IMR-90 (cell line): ENCODE measurements at regions not wholly inside any gene's neighbourhood (a gene's known extent, or its start where the extent isn't known, plus 50 kb on each side); places are given as distances from the start of the nearest gene placed in this dataset.

Experiments used
- ATAC-seq: fragments of 200-7000 bp; cut with Tn5 transposase; 2 replicates; pipeline ENCODE4 v1.9.1; 2020; ENCODE audit warnings: low read depth, mild to moderate bottlenecking, moderate library complexity
- BruUV-seq: library from RNA; stranded (reverse); fragments of 400-500 nt; replicated peaks from 2 replicates; lab custom pipeline; 2021; lab: Mats Ljungman, UMichigan
- CTCF ChIA-PET: fragments of 300-600 bp; formaldehyde crosslinking; extraction: SDS; loops from one replicate; lab custom pipeline; 2021; ENCODE audit warnings: antibody characterized with exemption; lab: Yijun Ruan, JAX
- POLR2A ChIA-PET: fragments of 300-600 bp; sonication (Branson Sonifier 250); formaldehyde crosslinking; loops from one replicate; lab custom pipeline; 2022; ENCODE audit warnings: antibody characterized with exemption; ENCODE audit not compliant: unreplicated experiment; lab: Charles Lee
- DNase-seq: peaks from one replicate; pipeline ENCODE4 v3.0.0; 2013
- H2AFZ ChIP-seq: replicated peaks from 2 replicates; pipeline ENCODE3; 2013; ENCODE audit warnings: low read length, mild to moderate bottlenecking; ENCODE audit not compliant: poor library complexity
- H2AK5ac ChIP-seq: 2 replicates; pipeline ENCODE4 v1.6.1; 2013; ENCODE audit warnings: low read depth, low read length, inconsistent platforms
- H2AK9ac ChIP-seq: replicated peaks from 2 replicates; pipeline ENCODE3; 2013; ENCODE audit warnings: mild to moderate bottlenecking, low read depth, low read length, moderate library complexity; ENCODE audit not compliant: poor library complexity
- H2BK120ac ChIP-seq: 2 replicates; pipeline ENCODE4 v1.6.1; 2013; ENCODE audit warnings: low read depth, low read length, inconsistent platforms
- H2BK15ac ChIP-seq: 3 replicates; pipeline ENCODE4 v1.6.1; 2013; ENCODE audit warnings: low read depth, low read length, inconsistent platforms
- H2BK20ac ChIP-seq: 2 replicates; pipeline ENCODE4 v1.6.1; 2013; ENCODE audit warnings: low read depth, mild to moderate bottlenecking, inconsistent platforms, low read length, moderate library complexity
- H2BK5ac ChIP-seq: 2 replicates; pipeline ENCODE4 v1.6.1; 2013; ENCODE audit warnings: mild to moderate bottlenecking, low read depth, low read length, inconsistent platforms; ENCODE audit not compliant: poor library complexity, severe bottlenecking
- H3K14ac ChIP-seq: replicated peaks from 2 replicates; pipeline ENCODE4 v1.6.1; 2013; ENCODE audit warnings: low read depth, low read length, inconsistent platforms
- H3K18ac ChIP-seq: 2 replicates; pipeline ENCODE4 v1.6.1; 2013; ENCODE audit warnings: low read depth, low read length, control low read depth
- H3K23ac ChIP-seq: 2 replicates; pipeline ENCODE4 v1.6.1; 2013; ENCODE audit warnings: low read depth, low read length, inconsistent platforms
- H3K27ac ChIP-seq: 2 replicates; pipeline ENCODE4 v1.5.1; 2013; ENCODE audit warnings: mild to moderate bottlenecking, control low read depth, low read length; ENCODE audit not compliant: insufficient read depth
- H3K27me3 ChIP-seq: 2 replicates; pipeline ENCODE4 v1.6.1; 2013; ENCODE audit warnings: low read length; ENCODE audit not compliant: control insufficient read depth, insufficient read depth
- H3K36me3 ChIP-seq: 2 replicates; pipeline ENCODE4 v1.6.1; 2013; ENCODE audit warnings: low read length, mixed read lengths; ENCODE audit not compliant: control insufficient read depth, insufficient read depth
- H3K4ac ChIP-seq: 2 replicates; pipeline ENCODE4 v1.6.1; 2013; ENCODE audit warnings: low read depth, low read length, inconsistent platforms
- H3K4me1 ChIP-seq: 2 replicates; pipeline ENCODE4 v1.6.1; 2013; ENCODE audit warnings: low read length, mixed read lengths; ENCODE audit not compliant: control insufficient read depth, insufficient read depth
- H3K4me2 ChIP-seq: 2 replicates; pipeline ENCODE4 v1.6.1; 2013; ENCODE audit warnings: low read depth, mild to moderate bottlenecking, control low read depth, low read length, moderate library complexity
- H3K4me3 ChIP-seq: 2 replicates; pipeline ENCODE4 v1.5.1; 2013; ENCODE audit warnings: low read depth, mild to moderate bottlenecking, control low read depth, low read length, moderate library complexity; ENCODE audit not compliant: insufficient read depth
- H3K56ac ChIP-seq: 2 replicates; pipeline ENCODE4 v1.6.1; 2013; ENCODE audit warnings: low read length, inconsistent platforms; ENCODE audit not compliant: insufficient read depth; ENCODE audit errors: extremely low read depth
- H3K79me1 ChIP-seq, 2 experiments: 2 replicates each; pipeline ENCODE4 v1.6.1; 2013; ENCODE audit warnings: low read length in 2 of 2, inconsistent platforms in 1 of 2, low read depth in 1 of 2
- H3K9ac ChIP-seq: 2 replicates; pipeline ENCODE4 v1.6.1; 2013; ENCODE audit warnings: low read depth, low read length, control low read depth
- H3K9me1 ChIP-seq: 2 replicates; pipeline ENCODE4 v1.6.1; 2013; ENCODE audit warnings: low read length, inconsistent platforms; ENCODE audit not compliant: insufficient read depth
- H3K9me3 ChIP-seq: 2 replicates; pipeline ENCODE4 v1.6.1; 2013; ENCODE audit warnings: low read length; ENCODE audit not compliant: control insufficient read depth, insufficient read depth
- H4K20me1 ChIP-seq: 2 replicates; pipeline ENCODE4 v1.6.1; 2013; ENCODE audit warnings: low read length, inconsistent platforms; ENCODE audit not compliant: insufficient read depth
- H4K5ac ChIP-seq: 2 replicates; pipeline ENCODE4 v1.6.1; 2013; ENCODE audit warnings: mild to moderate bottlenecking, low read depth, low read length, control low read depth
- H4K8ac ChIP-seq, 2 experiments: 2 replicates each; pipeline ENCODE4 v1.6.1; 2013; ENCODE audit warnings: low read depth in 2 of 2, low read length in 2 of 2, control low read depth in 1 of 2, inconsistent platforms in 1 of 2
- H4K91ac ChIP-seq: 2 replicates; pipeline ENCODE4 v1.6.1; 2013; ENCODE audit warnings: low read depth, low read length, inconsistent platforms; ENCODE audit not compliant: insufficient read depth
- BHLHE40 ChIP-seq: fragments of 150-350 bp; IDR thresholded peaks from 2 replicates; pipeline ENCODE4 v1.6.1; 2016; ENCODE audit warnings: mild to moderate bottlenecking, low read depth, low read length
- CTCF ChIP-seq: conservative IDR thresholded peaks from 2 replicates; pipeline ENCODE4 v1.5.1; 2012; ENCODE audit warnings: mild to moderate bottlenecking, low read depth, low read length, improper control_type of control experiment
- FOS ChIP-seq: fragments of 150-350 bp; IDR thresholded peaks from 2 replicates; pipeline ENCODE4 v1.6.1; 2016; ENCODE audit warnings: low read depth, low read length
- MAZ ChIP-seq: IDR thresholded peaks from 2 replicates; pipeline ENCODE4 v1.6.1; 2012; ENCODE audit warnings: low read depth, mild to moderate bottlenecking, low read length, improper control_type of control experiment, moderate library complexity, borderline replicate concordance
- NFE2L2 ChIP-seq: fragments of 150-350 bp; IDR thresholded peaks from 2 replicates; pipeline ENCODE4 v1.6.1; 2016; ENCODE audit warnings: low read depth, mild to moderate bottlenecking, low read length
- RCOR1 ChIP-seq: IDR thresholded peaks from 2 replicates; pipeline ENCODE4 v1.6.1; 2012; ENCODE audit warnings: mild to moderate bottlenecking, low read length, improper control_type of control experiment; ENCODE audit not compliant: insufficient replicate concordance
- WGBS, 2 experiments: methylation state at CpG; one replicate each; pipeline versions ENCODE4 v1.1.5 to v1.1.7; 2013; ENCODE audit warnings: missing lambda C conversion rate in 2 of 2; ENCODE audit not compliant: insufficient read length in 1 of 2; ENCODE audit errors: extremely low coverage in 2 of 2; 5-methylcytosine and 5-hydroxymethylcytosine counted together
- dilution Hi-C: fragments of 300-500 bp; cut with HindIII; formaldehyde crosslinking; loops from one replicate; pipeline ENCODE4 v1.14.3; 2018; ENCODE audit warnings: low sequenced_read_pairs; ENCODE audit not compliant: unreplicated experiment
- in situ Hi-C: fragments of 300-500 bp; cut with MboI; formaldehyde crosslinking; loops from 3 replicates; pipeline ENCODE4 v1.14.3; 2019; ENCODE audit warnings: low sequenced_read_pairs, inconsistent platforms, mixed read lengths
- intact Hi-C: fragments of 100-400 bp; cut with micrococcal nuclease; formaldehyde crosslinking; loops from 2 replicates; pipeline ENCODE4 v1.10.0; 2022

- H2BK20ac ChIP-seq, result no peak overlapping the region
- ChIA-PET CTCF (no interaction called here), POLR2A (no interaction called here)
- no peak overlapping the region for H4K91ac ChIP-seq
- H3K4me1 ChIP-seq, result no peaks in the 10 kb centered on the region
- DNase-seq, result no peak
- H3K9me1 ChIP-seq, result no peaks in the 10 kb centered on the region
- no peak overlapping the region for H3K9ac ChIP-seq
- no peak overlapping the region for H2AK5ac ChIP-seq
- dilution Hi-C loops, result no loop called here
- no peak overlapping the region for H3K4ac ChIP-seq
- no peak overlapping the region for H2BK5ac ChIP-seq
- no peaks in the 10 kb centered on the region for H4K20me1 ChIP-seq
- peaks cover 16% of the 10 kb centered on the region for H3K9me3 ChIP-seq
- TF ChIP-seq RCOR1, result no peak
- TF ChIP-seq CTCF, result no peak
- no peak for TF ChIP-seq FOS
- no peak for TF ChIP-seq BHLHE40
- TF ChIP-seq MAZ, result no peak
- no peak for TF ChIP-seq NFE2L2
- H3K4me3 ChIP-seq, result no peak overlapping the region
- no peak for ATAC-seq
- in situ Hi-C loops, result no loop called here
- H2BK15ac ChIP-seq, result no peak overlapping the region
- no peak overlapping the region for H4K8ac ChIP-seq
- H3K18ac ChIP-seq, result no peak overlapping the region
- H2AFZ ChIP-seq, result no peak overlapping the region
- no peak overlapping the region for H3K56ac ChIP-seq
- H2BK120ac ChIP-seq, result no peak overlapping the region
- no CpG with 5 or more reads among the region's 4 CpGs for WGBS, 2 experiments
- H3K14ac ChIP-seq, result no peak overlapping the region
- H3K27ac ChIP-seq, result no peak overlapping the region
- H3K23ac ChIP-seq, result no peak overlapping the region
- H3K4me2 ChIP-seq, result no peak overlapping the region
- no TSS peak for BruUV-seq
- no peak overlapping the region for H2AK9ac ChIP-seq
- no peak overlapping the region for H4K5ac ChIP-seq
- intact Hi-C loops, result no loop called here
- no peaks in the 10 kb centered on the region for H3K27me3 ChIP-seq
- no peaks in the 10 kb centered on the region for H3K79me1 ChIP-seq
- no peaks in the 10 kb centered on the region for H3K36me3 ChIP-seq
These were observed 614.6 kb upstream of the SOX11 start for GRCh38 chr2:5077479-5078089.
